Transverse colon (tissue), 4 donors: ENCODE measurements at regions not wholly inside any gene's neighbourhood (a gene's known extent, or its start where the extent isn't known, plus 50 kb on each side); places are given as distances from the start of the nearest gene placed in this dataset.
A peak's percentile ranks its signal among the peaks of the same experiment; 100 is the strongest.

Source experiments
- DNase-seq: peaks from one replicate; pipeline ENCODE4 v3.0.0-alpha.2; 2019
- H3K27ac ChIP-seq, 4 donors: fragments of 200-600 bp; sonication (generic); 2 replicates each; pipeline ENCODE4 v1.5.1; 2016 to 2018; ENCODE audit warnings: inconsistent platforms in 4 of 4
- H3K27me3 ChIP-seq: fragments of 200-600 bp; sonication (generic); 2 replicates; pipeline ENCODE4 v1.5.1; 2017; ENCODE audit warnings: inconsistent platforms
- H3K36me3 ChIP-seq, 4 donors: fragments of 200-600 bp; sonication (generic); 2 replicates each; pipeline ENCODE4 v1.5.1; 2017 to 2019; ENCODE audit warnings: inconsistent platforms in 4 of 4
- H3K4me1 ChIP-seq, 4 donors: fragments of 200-600 bp; sonication (generic); 2 replicates each; pipeline ENCODE4 v1.5.1; 2017 to 2020; ENCODE audit warnings: inconsistent platforms in 4 of 4
- H3K4me3 ChIP-seq, 4 donors: fragments of 200-600 bp; sonication (generic); 1 replicate in 1 of 4; 2 replicates in 3 of 4; pipeline versions ENCODE4 v1.5.1 to v1.6.1; 2017 to 2019; ENCODE audit warnings: inconsistent platforms in 4 of 4
- H3K9me3 ChIP-seq, 2 donors: fragments of 200-600 bp; sonication (generic); 2 replicates each; pipeline ENCODE4 v1.5.1; 2017 to 2019; ENCODE audit warnings: inconsistent platforms in 2 of 2
- EP300 ChIP-seq: sonication (generic); formaldehyde crosslinking; IDR thresholded peaks from one replicate; pipeline ENCODE4 v1.6.1; 2017; ENCODE audit warnings: antibody characterized with exemption, low read depth
- POLR2A ChIP-seq: fragments of 450-650 bp; IDR thresholded peaks from one replicate; pipeline ENCODE4 v1.6.1; 2016; ENCODE audit warnings: antibody characterized with exemption, mild to moderate bottlenecking, moderate library complexity
- POLR2AphosphoS5 ChIP-seq, 3 donors: sonication (generic); formaldehyde crosslinking; IDR thresholded peaks; one replicate each; pipeline ENCODE4 v1.6.1; 2016; ENCODE audit warnings: antibody characterized with exemption in 3 of 3
- WGBS, 2 donors: methylation state at CpG; one replicate each; pipeline ENCODE4 v1.1.5; 2018; ENCODE audit warnings: low coverage in 1 of 2; 5-methylcytosine and 5-hydroxymethylcytosine counted together
- in situ Hi-C, 4 donors: fragments of 200-750 bp; cut with MboI; loops; one replicate each; pipeline versions ENCODE4 v1.15.0 to v1.15.1; 2017; ENCODE audit warnings: low sequenced_read_pairs in 3 of 4, low pct_ligation_motif_present in 1 of 4, low pct_unique_long_range_greater_than_20kb in 1 of 4
- intact Hi-C: fragments of 100-400 bp; cut with DNase I; formaldehyde crosslinking; loops from one replicate; pipeline ENCODE4 v1.15.1; 2023; ENCODE audit warnings: low total_unique reads
- TF ChIP-seq, protein P1 (sequence below), 5 experiments: fragments of 200-600 bp in 3 of 5; fragments of 450-650 bp in 2 of 5; sonication (generic) in 3 of 5; IDR thresholded peaks; 1 replicate in 2 of 5; 2 replicates in 3 of 5; pipeline ENCODE4 v1.5.1; 2016 to 2017; ENCODE audit warnings: antibody characterized with exemption in 5 of 5, inconsistent platforms in 3 of 5, mild to moderate bottlenecking in 2 of 5, moderate library complexity in 1 of 5

DNA sequence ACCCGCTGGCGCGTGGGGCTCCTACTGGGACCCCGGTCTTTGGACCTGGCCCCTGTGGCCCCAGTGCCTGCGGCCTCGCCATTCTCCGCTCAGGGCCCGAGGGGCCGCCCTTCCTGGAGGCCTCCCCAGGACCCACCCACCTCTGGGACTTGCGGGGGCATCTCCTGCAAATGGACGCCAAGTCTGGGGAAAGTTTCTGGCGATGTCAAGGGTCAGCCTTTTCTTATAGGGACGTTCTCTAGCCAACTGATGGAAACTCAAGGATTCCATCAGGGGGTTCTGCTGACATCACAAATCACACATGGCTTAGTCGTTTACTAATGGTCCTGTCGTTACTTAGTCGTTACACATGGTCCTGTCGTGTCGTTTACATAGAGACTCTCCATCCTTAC, 57.7 kb upstream of the RHOBTB1 start:
- H3K27ac ChIP-seq = peak overlapping the region in 1 of 4 donors; percentile 34
- H3K9me3 ChIP-seq = no peaks in the 10 kb centered on the region
- 43 to 70% methylated on average over 3 to 8 of the region's 18 CpGs for WGBS, 2 donors
- no peaks in the 10 kb centered on the region for H3K36me3 ChIP-seq
- peaks cover 15% of the 10 kb centered on the region for H3K27me3 ChIP-seq
- in situ Hi-C loops = no loop called here
- DNase-seq = no peak
- peaks cover 0 to 21% (median 10%) of the 10 kb centered on the region in 4 donors for H3K4me1 ChIP-seq
- intact Hi-C loops = no loop called here
- peak overlapping the region; percentile 31 to 48 (median 44) for H3K4me3 ChIP-seq
- no peak for TF ChIP-seq EP300
- no peak for TF ChIP-seq POLR2A
- no peak for TF ChIP-seq POLR2AphosphoS5 (IDR thresholded peaks at IDR 0.05)
- TF ChIP-seq, protein P1, sequence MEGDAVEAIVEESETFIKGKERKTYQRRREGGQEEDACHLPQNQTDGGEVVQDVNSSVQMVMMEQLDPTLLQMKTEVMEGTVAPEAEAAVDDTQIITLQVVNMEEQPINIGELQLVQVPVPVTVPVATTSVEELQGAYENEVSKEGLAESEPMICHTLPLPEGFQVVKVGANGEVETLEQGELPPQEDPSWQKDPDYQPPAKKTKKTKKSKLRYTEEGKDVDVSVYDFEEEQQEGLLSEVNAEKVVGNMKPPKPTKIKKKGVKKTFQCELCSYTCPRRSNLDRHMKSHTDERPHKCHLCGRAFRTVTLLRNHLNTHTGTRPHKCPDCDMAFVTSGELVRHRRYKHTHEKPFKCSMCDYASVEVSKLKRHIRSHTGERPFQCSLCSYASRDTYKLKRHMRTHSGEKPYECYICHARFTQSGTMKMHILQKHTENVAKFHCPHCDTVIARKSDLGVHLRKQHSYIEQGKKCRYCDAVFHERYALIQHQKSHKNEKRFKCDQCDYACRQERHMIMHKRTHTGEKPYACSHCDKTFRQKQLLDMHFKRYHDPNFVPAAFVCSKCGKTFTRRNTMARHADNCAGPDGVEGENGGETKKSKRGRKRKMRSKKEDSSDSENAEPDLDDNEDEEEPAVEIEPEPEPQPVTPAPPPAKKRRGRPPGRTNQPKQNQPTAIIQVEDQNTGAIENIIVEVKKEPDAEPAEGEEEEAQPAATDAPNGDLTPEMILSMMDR (IDR thresholded peaks at IDR 0.05) = no peak

- in situ Hi-C loops = no loop called here
- DNase-seq = peak; percentile 29
- H3K4me1 ChIP-seq = peaks cover 0 to 21% (median 10%) of the 10 kb centered on the region in 4 donors
- peak overlapping the region; percentile 31 to 48 (median 44) for H3K4me3 ChIP-seq
- WGBS, 2 donors = 9 to 20% methylated on average over 8 to 30 of the region's 78 CpGs
- no peak for TF ChIP-seq POLR2AphosphoS5 (IDR thresholded peaks at IDR 0.05)
- TF ChIP-seq, protein P1 (IDR thresholded peaks at IDR 0.05) = no peak
- TF ChIP-seq POLR2A = no peak
- TF ChIP-seq EP300 = no peak
- peak overlapping the region in 1 of 4 donors; percentile 34 for H3K27ac ChIP-seq
- H3K27me3 ChIP-seq = peaks cover 15% of the 10 kb centered on the region
- no peaks in the 10 kb centered on the region for H3K9me3 ChIP-seq
- intact Hi-C loops = no loop called here
- H3K36me3 ChIP-seq = no peaks in the 10 kb centered on the region
Measured at GRCh38 chr10:61000769-61001730, 57.1 kb upstream of the RHOBTB1 start.

DNA sequence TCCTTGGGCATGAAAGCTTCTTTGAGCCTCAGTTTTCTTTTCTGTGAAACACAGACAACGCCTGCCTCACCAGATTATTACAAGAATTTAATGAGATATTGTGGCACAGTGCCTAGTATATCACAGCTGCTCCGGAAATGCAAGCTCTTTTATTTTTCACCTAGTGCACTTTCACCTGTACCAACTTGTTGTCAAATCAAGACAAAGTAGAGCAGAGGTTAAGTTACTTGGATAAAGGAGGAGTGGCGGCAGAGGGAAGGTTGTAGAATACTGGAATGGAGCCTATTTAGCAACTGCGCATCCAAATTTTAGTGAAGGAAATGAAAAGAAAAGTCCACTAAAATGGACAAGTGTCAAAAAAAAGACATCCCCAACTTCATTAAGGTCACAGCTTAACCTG, 54.9 kb upstream of the RHOBTB1 start:
- peaks cover 15% of the 10 kb centered on the region for H3K27me3 ChIP-seq
- intact Hi-C loops (no loop called here), in situ Hi-C loops (no loop called here)
- no peaks in the 10 kb centered on the region for H3K9me3 ChIP-seq
- 51 to 63% methylated on average over 4 of the region's 4 CpGs for WGBS, 2 donors
- H3K27ac ChIP-seq = peak overlapping the region in 1 of 4 donors; percentile 25
- TF ChIP-seq POLR2AphosphoS5 (IDR thresholded peaks at IDR 0.05) (peak in 1 of 3 donors; percentile 29), EP300 (no peak), POLR2A (no peak)
- no peak for DNase-seq
- H3K4me3 ChIP-seq = no peak overlapping the region
- H3K4me1 ChIP-seq = peaks cover 0 to 21% (median 10%) of the 10 kb centered on the region in 4 donors
- no peaks in the 10 kb centered on the region for H3K36me3 ChIP-seq

- Histone ChIP-seq H3K36me3 (no peaks in the 10 kb centered on the region), H3K9me3 (no peaks in the 10 kb centered on the region), H3K4me3 (no peak overlapping the region), H3K4me1 (peaks cover 0 to 21% (median 4%) of the 10 kb centered on the region in 4 donors), H3K27me3 (no peaks in the 10 kb centered on the region), H3K27ac (no peak overlapping the region)
- WGBS, 2 donors = 87 to 94% methylated on average over 2 of the region's 2 CpGs
- DNase-seq = no peak
- intact Hi-C loops (no loop called here), in situ Hi-C loops (no loop called here)
- TF ChIP-seq POLR2AphosphoS5 (IDR thresholded peaks at IDR 0.05) = no peak
- TF ChIP-seq POLR2A = no peak
- TF ChIP-seq EP300 = no peak
- TF ChIP-seq, protein P1 (IDR thresholded peaks at IDR 0.05) = no peak
Measured at GRCh38 chr10:60994128-60994527, 50.1 kb upstream of the RHOBTB1 start.
